GM10266 (cell line): ENCODE measurements at regions not wholly inside any gene's neighbourhood (a gene's known extent, or its start where the extent isn't known, plus 50 kb on each side); places are given as distances from the start of the nearest gene placed in this dataset.

ENCODE experiments used
- DNase-seq: peaks from one replicate; pipeline ENCODE4 v3.0.0; 2012; ENCODE audit errors: extremely low spot score
- CTCF ChIP-seq: IDR thresholded peaks from 2 replicates; pipeline ENCODE4 v1.5.1; 2012; ENCODE audit warnings: mild to moderate bottlenecking, low read depth; ENCODE audit not compliant: control insufficient read depth, insufficient read depth; ENCODE audit errors: missing control alignments

GRCh38 chr9:131800843-131801242 lies 61.0 kb upstream of the RAPGEF1 start:
- TF ChIP-seq CTCF = no peak
- no peak for DNase-seq

GRCh38 chr9:131800366-131800765 lies 60.5 kb upstream of the RAPGEF1 start:
- no peak for DNase-seq
- no peak for TF ChIP-seq CTCF

GRCh38 chr9:131799177-131799823 lies 59.4 kb upstream of the RAPGEF1 start:
- no peak for TF ChIP-seq CTCF
- DNase-seq = peak; percentile 64

- DNase-seq = no peak
- no peak for TF ChIP-seq CTCF
Measured at GRCh38 chr9:131798246-131798645, 58.4 kb upstream of the RAPGEF1 start.

GRCh38 chr9:131794393-131794792 lies 54.5 kb upstream of the RAPGEF1 start:
- TF ChIP-seq CTCF = no peak
- no peak for DNase-seq

- TF ChIP-seq CTCF = no peak
- no peak for DNase-seq
Measured at GRCh38 chr9:131791542-131792254, 51.8 kb upstream of the RAPGEF1 start.
